ENCODE measurements at regions not wholly inside any gene's neighbourhood (a gene's known extent, or its start where the extent isn't known, plus 50 kb on each side); places are given as distances from the start of the nearest gene placed in this dataset.
"Not testable (repeated sequence)": the region's sequence is repeated elsewhere in the genome, so short reads cannot be mapped to it uniquely, and the experiment has no call there.

- DNase-seq = no peak
These were observed 334.3 kb upstream of the SYT1 start for GRCh38 chr12:78530100-78530765.

DNA sequence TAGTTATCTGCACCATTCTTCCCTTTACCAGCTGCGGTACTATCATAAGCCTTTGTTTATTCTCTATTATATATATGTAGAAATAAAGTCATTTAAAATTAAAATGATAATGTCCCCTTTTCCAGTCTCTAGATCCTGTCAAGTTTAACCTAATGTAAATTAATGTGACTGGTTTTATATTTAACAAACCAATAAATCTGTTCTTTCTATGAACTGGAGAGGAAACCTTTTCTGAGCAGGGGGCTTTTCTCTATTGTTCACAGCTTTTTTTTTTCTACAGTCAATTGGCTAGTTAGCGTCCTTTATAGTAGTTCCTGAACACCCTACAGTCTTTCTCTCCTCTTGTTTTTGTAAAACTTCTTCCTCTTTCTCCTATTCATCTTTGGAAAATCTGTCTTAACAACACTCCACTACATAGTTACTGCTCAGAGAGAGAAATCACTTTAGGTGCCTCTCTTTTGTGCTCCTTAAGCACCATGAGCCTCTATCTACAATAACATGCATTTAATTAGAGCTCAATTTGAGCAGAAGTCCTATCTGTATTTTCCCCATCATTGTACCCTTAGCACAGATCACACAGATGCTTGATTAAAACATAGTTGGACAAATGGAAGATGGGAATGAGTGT is 332.6 kb upstream of the SYT1 start:
- DNase-seq = no peak

DNA sequence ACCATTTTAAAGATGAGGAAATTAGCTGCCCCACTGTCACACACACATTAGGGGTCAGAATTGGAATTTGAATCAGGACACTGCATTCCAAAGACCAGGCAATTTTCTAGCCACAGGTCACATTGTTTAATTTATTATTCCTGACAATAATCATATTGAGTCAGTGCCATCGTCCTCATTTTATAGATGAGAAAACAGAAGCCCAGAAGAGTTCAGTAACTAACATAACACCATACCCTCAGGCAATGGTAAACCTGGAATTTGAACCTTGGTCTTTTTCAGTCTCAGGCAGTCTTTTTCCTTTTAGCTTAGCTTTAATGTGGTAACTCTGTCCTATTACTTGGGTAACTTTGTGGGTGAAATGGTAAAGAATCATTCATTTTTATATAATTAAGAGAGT is 330.3 kb upstream of the SYT1 start:
- no peak for DNase-seq

DNA sequence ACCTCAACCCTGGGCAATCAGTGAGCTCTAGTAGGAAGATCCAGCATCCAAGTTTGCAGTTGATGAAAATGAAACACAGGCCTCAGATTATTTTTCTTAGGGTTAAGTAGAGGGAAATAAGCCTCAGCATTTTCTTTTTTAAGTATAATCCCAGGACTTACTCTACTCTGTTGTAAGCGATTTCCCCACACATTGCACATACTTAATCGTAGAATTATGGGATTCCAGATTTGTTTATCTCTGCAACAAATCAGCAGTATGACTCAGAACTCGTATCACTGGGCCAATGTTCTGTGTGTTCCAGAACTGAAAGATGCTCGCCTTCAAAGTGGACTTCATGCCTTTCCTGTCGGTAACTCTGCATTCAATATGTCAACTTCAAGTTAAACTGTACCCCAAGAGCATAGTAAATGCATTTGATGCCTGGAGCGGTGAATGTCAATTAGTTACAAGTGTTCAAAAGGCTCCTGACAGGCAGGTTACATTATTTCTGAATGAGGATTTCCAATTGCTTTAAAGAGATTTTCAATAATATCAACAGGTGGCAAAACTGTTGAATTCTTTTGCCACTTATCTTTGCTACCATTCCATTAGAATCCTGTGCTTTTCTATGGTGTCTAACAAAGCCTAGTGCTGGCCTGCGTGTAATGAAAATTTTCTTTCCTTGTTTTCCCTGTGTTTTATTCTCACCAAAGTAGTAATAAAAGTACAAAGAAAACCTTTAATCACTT is 323.8 kb upstream of the SYT1 start:
- DNase-seq = no peak

GRCh38 chr12:78550831-78551230 is 313.7 kb upstream of the SYT1 start:
- DNase-seq = no peak

DNA sequence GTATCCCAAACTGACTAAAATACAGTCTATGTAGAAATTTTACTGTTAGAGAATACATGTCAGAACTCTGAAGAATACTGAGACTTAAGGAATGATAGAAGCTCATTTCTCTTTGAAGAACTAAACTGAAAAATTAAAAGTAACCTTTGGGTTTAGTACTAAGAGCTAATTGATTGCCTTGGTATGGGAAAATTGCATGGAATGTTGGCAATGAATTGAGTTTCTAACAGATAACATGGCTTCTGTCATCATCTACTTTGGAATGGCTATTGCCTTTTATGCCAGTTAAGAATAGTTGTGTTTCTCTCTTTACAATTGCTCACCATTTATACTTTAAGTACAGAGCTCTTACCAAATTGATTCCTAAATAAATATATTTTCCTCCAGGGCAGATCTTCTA is 308.8 kb upstream of the SYT1 start:
- no peak for DNase-seq

GRCh38 chr12:78556651-78557050 is 307.9 kb upstream of the SYT1 start:
- no peak for DNase-seq

DNA sequence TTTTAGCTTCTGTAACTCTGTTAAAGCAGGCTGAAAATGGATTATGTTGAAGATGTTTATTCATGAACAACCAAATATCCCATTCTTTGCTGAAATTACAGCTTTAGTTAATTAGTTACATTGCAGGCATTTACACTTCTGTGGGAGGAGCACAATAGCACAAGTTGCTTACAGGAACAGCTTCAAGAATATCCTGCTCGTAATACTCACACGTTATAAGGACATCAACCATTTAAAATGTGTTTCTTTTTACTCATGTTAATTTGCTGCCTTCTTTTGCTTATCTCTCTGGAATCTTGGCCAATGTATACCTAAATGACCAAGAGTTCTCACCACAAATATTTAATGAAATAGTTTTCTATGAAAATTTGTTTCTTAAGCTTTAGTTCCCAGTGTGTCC is 305.2 kb upstream of the SYT1 start:
- no peak for DNase-seq

- peak in 1 of 2 experiments; percentile 42 for DNase-seq
These were observed 304.7 kb upstream of the SYT1 start for GRCh38 chr12:78559886-78560285.

- DNase-seq = peak; percentile 59 to 90
These were observed 303.9 kb upstream of the SYT1 start for GRCh38 chr12:78560633-78561032.

DNA sequence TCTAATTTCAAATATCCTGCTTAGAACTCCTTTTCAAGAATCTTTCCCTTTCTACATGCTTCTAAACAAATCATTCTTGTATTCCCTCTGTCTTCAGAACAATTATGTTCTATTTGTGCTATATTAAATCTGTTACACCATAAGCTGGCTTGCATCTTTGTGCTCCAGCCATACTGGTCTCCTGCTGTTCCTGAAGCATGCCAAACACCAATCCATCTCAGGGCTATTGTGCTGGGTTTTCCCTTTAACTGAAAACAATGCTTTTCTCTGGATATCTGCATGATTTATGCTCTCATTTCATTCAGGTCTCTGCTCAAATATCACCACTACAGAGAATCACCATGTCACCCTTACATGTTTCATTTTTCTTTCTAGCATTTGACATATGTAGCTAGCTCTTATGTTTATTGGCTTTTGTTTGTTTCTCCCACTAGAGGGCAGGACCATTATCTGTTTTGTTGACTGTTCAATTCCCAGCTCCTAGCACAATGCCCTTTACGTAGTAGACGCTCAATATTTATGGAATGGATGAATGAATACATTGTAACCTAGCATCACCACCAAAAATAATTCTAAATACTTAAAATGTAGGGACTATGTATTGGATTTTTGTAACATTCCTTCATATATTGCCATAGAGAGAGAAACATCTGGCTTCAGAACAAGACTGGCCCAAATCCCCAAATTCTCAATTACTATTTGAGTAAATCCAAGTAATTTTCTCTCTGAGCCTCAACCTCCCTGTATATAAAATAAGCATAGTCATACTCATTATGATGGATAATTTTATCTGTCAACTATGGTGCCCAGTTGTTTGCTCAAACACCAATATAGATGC is 302.0 kb upstream of the SYT1 start:
- peak; percentile 44 to 71 for DNase-seq

DNA sequence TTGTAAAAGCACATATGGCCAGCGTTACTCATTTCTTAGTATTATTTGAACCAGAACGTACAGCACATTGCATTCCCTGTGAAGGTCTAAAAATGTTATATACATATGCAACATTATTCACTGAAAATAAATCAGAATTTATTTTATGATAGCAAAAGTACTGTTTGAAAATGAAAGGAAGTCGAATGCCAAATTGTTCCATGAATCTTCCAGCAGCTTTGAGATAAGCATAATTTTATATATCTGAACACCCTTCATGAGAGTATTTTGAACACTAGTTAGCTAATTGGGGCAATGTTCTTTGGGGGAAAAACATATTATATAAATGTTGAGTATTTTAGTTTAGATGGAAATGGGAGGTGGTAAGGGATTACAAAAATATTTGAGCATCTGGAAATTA is 300.7 kb upstream of the SYT1 start:
- DNase-seq = no peak

DNA sequence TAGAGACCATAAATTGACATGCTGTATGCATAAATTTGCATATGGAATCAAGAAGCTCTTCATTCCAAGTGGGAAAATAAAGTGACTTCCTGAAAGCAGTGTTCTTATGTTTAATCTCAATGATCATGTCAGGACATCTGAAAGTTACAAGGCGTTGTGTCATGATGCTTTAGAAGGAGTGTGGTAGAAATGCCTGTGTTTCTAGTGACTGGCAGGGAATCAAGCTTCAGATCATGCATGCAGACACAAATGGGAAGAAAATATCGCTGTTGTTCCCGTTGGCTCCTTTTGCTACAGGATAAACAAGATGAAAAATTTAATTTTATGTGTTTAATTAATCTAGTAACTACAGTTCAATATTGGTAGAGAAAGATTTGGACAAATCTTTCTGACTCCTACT is 298.1 kb upstream of the SYT1 start:
- peak; percentile 12 to 35 for DNase-seq

- DNase-seq = peak; percentile 20 to 52
These were observed 296.1 kb upstream of the SYT1 start for GRCh38 chr12:78568321-78569020.

DNA sequence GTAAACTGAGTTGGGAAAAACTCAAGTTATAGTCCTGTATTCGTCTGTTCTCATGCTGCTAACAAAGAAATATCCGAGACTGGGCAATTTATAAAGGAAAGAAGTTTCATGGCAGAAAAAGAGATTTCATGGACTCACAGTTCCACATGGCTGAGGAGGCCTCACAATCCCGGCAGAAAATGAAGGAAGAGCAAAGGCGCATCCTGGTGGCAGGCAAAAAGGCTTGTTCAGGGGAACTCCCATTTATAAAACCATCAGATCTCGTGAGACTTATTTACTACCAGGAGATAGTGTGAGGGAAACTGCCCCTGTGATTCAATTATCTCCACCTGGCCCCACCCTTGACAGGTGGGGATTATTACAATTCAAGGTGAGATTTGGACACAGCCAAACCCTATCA is 292.6 kb upstream of the SYT1 start:
- DNase-seq = peak in 1 of 2 experiments; percentile 4

GRCh38 chr12:78575208-78575607 is 289.4 kb upstream of the SYT1 start:
- not testable (repeated sequence) for DNase-seq

DNA sequence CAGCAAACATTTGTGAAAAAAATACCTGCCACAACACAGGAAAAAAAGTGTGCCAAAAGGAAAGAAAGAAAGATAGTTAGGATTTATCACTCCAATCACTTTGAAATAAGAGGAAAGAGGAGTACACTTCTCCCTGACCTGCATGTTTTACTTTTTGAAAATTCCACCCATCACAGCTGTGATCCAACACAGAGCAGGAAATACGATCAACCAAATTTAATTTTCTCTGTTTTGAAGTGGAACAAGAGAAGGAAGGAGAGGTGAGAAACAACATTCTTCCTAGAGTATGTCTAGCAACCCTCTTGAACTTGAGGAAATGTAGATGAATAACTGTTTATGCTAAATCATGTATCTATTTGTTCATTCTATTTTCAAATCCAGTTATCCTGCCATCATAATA is 284.7 kb upstream of the SYT1 start:
- no peak for DNase-seq

DNA sequence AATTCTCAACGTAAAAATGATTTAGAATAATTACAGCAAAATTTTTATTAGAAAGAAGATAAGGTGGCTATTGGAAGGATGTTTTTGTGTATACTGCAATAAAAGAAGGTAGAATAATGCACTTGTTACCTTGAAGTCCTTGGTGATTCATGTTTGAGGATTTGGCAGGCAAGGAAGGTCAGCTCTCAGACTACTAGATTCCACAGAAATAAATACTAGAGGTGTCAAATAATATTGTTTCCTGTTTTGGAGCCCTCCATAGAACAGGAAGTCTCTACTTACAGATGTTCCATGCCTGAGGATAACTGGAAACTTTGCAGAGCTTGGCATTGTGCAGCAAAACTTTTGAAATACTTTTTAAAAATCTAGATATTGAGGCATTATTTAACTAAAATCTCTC is 284.3 kb upstream of the SYT1 start:
- DNase-seq = no peak

GRCh38 chr12:78584695-78585094 is 279.9 kb upstream of the SYT1 start:
- peak; percentile 30 to 40 for DNase-seq

DNA sequence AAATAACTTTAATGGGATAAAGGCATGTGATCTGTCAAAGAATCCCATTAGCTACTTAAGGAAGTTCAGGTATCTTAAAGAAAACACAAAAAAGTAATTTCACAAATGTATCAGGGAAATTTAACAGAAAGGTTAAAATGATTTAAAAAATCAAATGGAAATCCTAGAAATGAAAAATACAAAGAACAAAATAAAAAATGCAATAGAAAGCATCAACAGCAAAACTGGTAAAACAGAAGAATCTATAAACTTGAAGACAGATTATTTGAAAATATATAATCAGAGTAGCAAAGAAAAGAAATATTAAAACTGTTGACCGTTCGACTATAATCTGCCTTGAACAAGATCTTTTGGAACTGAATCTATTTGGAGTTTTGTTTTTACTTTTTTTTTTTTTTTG is 279.4 kb upstream of the SYT1 start:
- no peak for DNase-seq

DNA sequence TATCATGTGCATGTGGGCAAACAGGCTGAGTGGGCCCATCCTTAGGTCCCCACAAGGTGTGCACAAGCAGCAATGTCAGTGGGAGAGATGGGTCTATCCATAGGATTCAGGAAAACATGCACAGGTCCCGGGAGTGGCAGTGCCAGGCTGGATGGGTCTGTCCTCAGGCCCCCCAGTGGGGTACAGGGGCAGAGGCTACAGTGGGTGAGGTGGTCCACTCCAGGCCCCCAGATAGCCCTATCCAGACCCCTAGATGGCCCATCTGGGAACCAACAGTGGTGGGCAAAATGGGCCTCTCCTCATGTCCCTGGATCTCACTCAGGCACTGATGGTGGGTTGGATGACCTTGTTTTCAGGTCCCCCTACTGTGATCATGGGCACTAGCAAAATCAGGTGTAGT is 277.8 kb upstream of the SYT1 start:
- no peak for DNase-seq

DNA sequence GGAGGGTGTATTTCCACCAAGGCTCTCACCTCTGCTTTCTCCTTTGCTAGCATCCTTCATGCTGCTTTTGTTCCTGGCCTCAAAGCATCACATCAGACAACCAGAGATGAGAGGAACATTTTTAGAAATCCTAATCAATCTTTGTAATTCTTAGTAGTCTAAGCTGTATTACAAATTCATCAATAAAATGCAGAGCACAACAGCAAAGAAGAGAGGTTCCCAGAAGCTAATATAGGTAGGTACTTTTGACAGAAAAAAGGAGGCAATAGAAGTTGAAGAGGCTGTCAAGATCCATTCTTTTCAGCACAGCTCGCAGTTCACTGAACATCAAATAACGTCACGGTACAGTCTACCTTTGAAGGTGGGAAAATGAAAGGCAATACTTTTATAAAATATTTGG is 265.2 kb upstream of the SYT1 start:
- DNase-seq = no peak

- DNase-seq = no peak
These were observed 264.0 kb upstream of the SYT1 start for GRCh38 chr12:78600541-78600940.
